HG03575 (cell line): ENCODE measurements at regions not wholly inside any gene's neighbourhood (a gene's known extent, or its start where the extent isn't known, plus 50 kb on each side); places are given as distances from the start of the nearest gene placed in this dataset.

Experiments used
- ATAC-seq: cut with Tn5 transposase; IDR thresholded peaks from one replicate; pipeline ENCODE4 v1.9.1; 2021; ENCODE audit not compliant: unreplicated experiment, insufficient number of reproducible peaks, low FRiP score; ENCODE audit errors: extremely low read depth

- no peak for ATAC-seq
Measured at GRCh38 chr10:111246814-111247452, 170.1 kb downstream of the ADRA2A start.

DNA sequence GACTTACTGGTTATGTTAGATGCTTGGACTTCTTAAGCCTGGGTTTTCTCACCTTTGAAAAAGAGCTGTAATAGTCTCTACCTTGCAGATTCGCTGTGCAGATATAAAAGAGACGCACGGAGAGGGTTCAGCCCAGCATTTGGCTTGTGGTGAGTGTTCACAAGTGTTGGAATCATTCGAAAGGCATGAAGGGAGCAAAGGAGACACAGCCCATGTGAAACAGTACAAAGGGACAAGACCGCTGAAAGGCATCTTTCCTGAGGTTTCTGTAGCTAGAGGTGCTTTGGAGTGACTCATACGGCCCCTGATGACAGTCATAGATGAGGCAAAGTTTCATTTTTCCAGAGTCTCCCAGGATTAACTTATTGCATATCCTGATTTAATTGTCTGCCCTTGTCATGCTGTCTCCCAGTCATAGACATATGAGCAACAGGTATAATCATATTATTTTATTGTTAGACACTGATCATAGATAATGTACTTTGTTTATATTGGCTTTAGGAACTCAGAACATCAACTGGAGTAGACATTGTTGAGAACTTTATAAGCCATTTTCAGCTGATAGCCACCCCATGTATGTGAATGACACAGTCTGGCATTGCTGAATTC, 171.1 kb downstream of the ADRA2A start:
- ATAC-seq, result no peak

GRCh38 chr10:111249925-111250324, 173.1 kb downstream of the ADRA2A start:
- no peak for ATAC-seq

DNA sequence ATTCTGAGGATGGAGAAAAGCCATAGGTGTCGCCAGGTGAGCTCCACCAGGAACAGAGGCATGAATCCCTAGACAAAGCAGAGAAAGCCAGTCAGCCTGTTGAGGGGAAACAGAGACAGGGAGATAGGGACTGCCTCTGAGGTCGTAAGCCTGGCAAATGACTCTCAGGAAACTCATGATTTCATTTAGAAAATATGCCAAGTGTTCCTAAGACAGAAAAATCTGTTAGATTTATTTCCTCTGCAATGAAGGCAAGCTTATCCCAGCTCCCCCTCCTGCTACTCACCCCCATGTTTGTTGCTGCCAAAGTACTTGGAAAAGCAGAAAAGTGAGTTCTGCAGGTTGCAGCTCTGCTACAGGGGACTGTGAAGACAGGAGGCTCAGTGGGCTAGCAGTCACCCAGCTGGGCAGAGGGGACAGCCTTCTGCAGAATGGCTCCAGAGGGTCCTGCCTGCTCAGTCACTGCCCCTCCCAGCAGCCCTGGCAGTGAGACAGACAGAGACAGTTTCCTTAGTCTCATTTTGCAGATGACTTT, 184.3 kb downstream of the ADRA2A start:
- no peak for ATAC-seq

GRCh38 chr10:111265341-111265740, 188.5 kb downstream of the ADRA2A start:
- ATAC-seq, result no peak

GRCh38 chr10:111266165-111266564, 189.3 kb downstream of the ADRA2A start:
- ATAC-seq, result no peak

DNA sequence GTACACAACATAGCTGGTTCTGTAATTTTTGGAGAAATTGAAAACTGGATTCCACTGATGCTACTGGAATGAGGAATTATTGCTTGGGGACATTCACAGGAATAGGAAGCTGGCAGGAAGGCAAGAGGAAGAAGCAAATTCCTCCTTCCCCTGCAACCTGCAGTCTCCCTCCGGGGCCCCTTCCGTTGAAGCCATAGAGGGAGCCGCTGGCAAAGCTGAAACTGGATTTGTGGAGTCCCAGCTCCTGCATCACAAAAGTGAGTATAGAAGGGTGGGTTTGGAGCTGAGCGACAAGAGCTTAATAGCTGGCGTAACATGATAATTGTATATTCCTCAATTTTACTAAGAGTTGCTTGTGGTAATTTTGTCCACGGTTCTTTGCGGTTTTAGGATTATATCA, 190.8 kb downstream of the ADRA2A start:
- no peak for ATAC-seq

DNA sequence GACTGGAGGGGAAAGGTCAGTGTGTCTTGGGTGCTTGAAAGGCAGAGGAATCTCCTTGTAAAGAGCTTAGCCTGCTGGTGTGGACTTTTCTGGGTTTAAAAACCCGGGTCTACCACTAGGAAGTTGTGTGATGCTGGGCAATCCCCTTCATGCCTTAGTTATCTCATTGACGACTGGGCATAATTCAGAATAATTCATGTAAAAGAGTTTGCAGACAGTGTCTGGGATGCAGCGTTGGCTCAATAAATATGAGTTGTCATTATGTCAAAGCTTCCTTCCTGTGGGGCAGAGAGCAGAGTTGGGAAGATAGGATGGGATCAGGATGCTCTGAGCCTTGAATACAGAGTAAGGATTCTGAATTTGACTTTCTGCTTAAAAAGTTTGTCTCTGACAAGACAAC, 196.4 kb downstream of the ADRA2A start:
- ATAC-seq, result no peak

GRCh38 chr10:111273635-111274034, 196.8 kb downstream of the ADRA2A start:
- no peak for ATAC-seq

- no peak for ATAC-seq
Measured at GRCh38 chr10:111275091-111275490, 198.3 kb downstream of the ADRA2A start.

GRCh38 chr10:111277661-111278060, 200.8 kb downstream of the ADRA2A start:
- ATAC-seq, result no peak

GRCh38 chr10:111278266-111278665, 201.4 kb downstream of the ADRA2A start:
- ATAC-seq, result no peak

- no peak for ATAC-seq
Measured at GRCh38 chr10:111281516-111281915, 204.7 kb downstream of the ADRA2A start.

DNA sequence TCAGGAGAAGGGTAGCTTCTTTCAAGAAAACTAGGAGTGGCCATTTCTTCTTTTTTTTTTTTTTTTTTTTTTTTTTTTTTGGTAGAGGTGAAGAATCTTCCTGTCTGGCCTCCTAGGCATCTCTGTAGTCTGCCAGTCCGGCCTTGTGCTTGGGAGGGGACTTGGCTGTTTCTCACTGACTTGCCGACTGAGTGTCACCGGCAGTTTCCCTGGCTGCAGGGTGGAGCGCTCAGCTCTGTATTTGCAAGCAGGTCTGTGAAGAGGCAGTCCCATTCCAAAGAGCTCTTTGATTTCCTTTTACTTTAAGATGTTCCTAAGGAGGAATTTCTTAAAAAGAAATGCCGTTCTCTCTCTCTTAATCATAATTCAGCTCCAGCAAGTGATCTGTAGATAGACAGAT, 212.6 kb downstream of the ADRA2A start:
- ATAC-seq, result no peak

DNA sequence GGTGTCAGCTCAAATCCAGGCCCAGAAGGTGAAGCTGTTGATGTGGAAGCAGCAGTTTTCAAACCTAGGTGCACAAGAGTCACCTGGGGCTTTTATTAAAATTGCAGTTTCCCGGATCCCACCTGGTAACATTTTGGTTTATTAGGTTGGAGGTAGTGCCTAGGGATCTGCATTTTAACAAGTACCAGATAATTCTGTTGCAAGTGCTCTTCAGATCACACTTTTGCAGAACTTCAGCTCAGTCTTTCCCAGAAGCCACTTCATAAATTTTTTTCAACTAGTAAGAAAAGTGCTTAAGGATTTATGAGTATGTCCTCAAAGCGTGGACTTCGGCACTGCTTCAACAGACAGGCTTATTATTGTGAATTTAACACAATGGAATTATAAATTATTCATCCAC, 213.8 kb downstream of the ADRA2A start:
- ATAC-seq, result no peak

DNA sequence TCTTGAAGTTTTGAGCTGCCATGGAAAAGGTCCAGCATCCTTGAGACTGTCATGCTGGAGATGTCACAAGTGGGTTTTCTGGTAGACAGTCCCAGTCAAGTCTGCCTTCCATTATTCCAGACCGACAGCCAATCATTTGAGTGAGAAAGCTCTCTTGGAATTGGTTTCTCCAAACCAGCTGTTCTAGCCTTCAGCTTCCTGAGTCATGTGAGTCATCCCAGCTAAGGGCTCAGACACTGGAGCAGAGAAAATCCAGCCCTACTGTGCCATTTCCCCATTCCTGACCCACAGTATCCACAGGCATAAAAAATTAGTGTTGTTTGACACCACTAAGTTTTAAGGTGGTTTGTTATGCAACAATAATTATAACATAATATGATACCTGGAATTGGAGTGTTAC, 219.0 kb downstream of the ADRA2A start:
- no peak for ATAC-seq

DNA sequence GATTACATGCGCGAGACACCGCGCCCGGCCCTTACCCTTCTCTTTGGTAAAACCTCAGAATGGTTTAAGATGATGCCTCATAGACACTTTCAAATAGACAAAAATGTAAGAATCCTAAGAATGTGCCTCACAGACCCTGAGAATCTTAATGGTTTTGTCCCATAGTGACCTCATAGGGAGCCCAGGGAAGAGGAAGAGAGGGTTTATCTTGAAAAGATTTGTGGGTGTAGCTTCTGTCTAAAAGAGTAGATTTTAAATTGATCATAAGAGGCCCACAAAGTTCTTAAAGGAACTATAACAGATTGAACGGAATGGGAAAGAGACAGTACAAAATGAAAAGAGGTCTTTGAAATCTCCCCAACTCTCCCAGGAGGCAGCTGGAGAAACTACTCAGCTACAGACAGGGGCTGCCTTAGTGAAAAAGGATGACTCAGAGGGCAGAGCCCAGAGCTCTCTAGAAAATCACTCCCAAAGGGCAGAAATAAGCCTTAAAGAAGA, 220.6 kb downstream of the ADRA2A start:
- ATAC-seq, result no peak

DNA sequence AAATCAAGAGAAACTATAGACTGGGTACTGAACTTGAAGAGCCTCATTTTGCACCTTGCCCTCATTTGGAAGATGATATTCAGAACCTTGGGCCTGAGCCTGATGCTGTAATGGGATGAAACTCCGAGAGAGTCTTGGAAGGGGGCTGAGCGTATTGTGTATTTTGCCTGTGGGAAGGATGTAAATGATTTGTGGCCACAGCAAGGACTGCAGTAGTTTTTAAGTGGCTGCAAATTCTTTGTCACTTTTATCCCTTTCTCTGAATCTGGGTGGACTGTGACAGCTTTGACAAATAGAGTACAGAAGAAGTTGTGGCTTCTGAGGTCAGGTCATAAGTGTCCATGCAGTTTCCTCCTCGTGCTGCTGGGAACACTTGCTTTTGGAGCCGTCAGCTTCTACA, 221.2 kb downstream of the ADRA2A start:
- no peak for ATAC-seq

DNA sequence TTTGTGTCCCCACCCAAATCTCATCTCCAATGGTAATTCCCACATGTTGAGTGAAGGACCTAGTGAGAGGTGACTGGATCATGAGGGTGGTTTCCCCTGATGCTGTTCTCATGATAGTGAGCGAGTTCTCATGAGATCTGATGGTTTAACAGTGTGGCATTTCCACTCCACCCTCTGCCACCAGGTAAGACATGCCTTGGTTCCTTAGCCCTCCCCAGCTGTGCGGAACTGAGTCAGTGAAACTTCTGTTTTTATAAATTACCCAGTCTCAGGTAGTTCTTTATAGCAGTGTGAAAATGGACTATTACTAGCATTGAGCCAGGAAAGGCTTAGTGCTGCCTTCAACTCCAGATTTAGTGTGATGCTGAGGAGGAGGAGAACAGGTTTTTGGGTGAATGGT, 222.2 kb downstream of the ADRA2A start:
- no peak for ATAC-seq

GRCh38 chr10:111303887-111304286, 227.1 kb downstream of the ADRA2A start:
- no peak for ATAC-seq
